ENCODE measurements at regions not wholly inside any gene's neighbourhood (a gene's known extent, or its start where the extent isn't known, plus 50 kb on each side); places are given as distances from the start of the nearest gene placed in this dataset.

- TF ChIP-seq TSHZ1 (CRISPR knock-in tag; IDR thresholded peaks at IDR 0.05) (peak; percentile 83), SREBF2 (CRISPR knock-in tag; IDR thresholded peaks at IDR 0.05) (no peak), MBD1 (CRISPR knock-in tag; IDR thresholded peaks at IDR 0.05) (no peak), TCF7L2 (IDR thresholded peaks at IDR 0.05; ENCODE audit: low read depth, low read length) (no peak), PTTG1 (tag; IDR thresholded peaks at IDR 0.05; ENCODE audit: low read depth) (peak; percentile 97), MEF2A (IDR thresholded peaks at IDR 0.05; ENCODE audit: control insufficient read depth, low read depth, low read length) (no peak), ZBTB12 (CRISPR knock-in tag; IDR thresholded peaks at IDR 0.05) (peak; percentile 75), CAMTA2 (CRISPR knock-in tag; conservative IDR thresholded peaks at IDR 0.05) (no peak), ELF4 (CRISPR knock-in tag; IDR thresholded peaks at IDR 0.05) (no peak), POLR2G (IDR thresholded peaks at IDR 0.05; ENCODE audit: low read depth, low read length) (no peak), THAP7 (CRISPR knock-in tag; IDR thresholded peaks at IDR 0.05) (no peak), POLR2AphosphoS2 (IDR thresholded peaks at IDR 0.05; ENCODE audit: low read length) (no peak), NUFIP1 (IDR thresholded peaks at IDR 0.05; ENCODE audit: partially characterized antibody) (no peak), RBM39 (optimal IDR thresholded peaks at IDR 0.05; ENCODE audit: low read depth, low read length) (no peak), ZNF239 (CRISPR knock-in tag; IDR thresholded peaks at IDR 0.05) (peak; percentile 90), ZNF140 (CRISPR knock-in tag; IDR thresholded peaks at IDR 0.05) (no peak), SRSF7 (optimal IDR thresholded peaks at IDR 0.05; ENCODE audit: low read depth, low read length) (no peak), NBN (IDR thresholded peaks at IDR 0.05; ENCODE audit: low read depth) (no peak), MNT (conservative IDR thresholded peaks at IDR 0.05) (no peak), ZEB2 (IDR thresholded peaks at IDR 0.05) (no peak), RAD21 (CRISPR knock-in tag; conservative IDR thresholded peaks at IDR 0.05 in 1 of 2, IDR thresholded peaks at IDR 0.05 in 1 of 2) (no peak)
Observed at GRCh38 chr20:40948465-40949267, 80.0 kb upstream of the TOP1 start (continued).

Measured in K562 (cell line).